Adrenal gland (tissue), 9 donors: ENCODE measurements at regions not wholly inside any gene's neighbourhood (a gene's known extent, or its start where the extent isn't known, plus 50 kb on each side); places are given as distances from the start of the nearest gene placed in this dataset.
A peak's percentile ranks its signal among the peaks of the same experiment; 100 is the strongest.

ENCODE experiments used
- DNase-seq, 7 donors: peaks; one replicate each; pipeline ENCODE4 v3.0.0-alpha.2; 2019 to 2020
- H3K27ac ChIP-seq, 5 donors: fragments of 200-600 bp; sonication (generic) in 4 of 5; 1 replicate in 3 of 5; 2 replicates in 2 of 5; pipeline versions ENCODE4 v1.5.1 to v1.8.0; 2016 to 2020; ENCODE audit warnings: mild to moderate bottlenecking in 1 of 5
- H3K27me3 ChIP-seq: fragments of 200-600 bp; 2 replicates; pipeline ENCODE4 v1.8.0; 2021
- H3K36me3 ChIP-seq, 2 donors: fragments of 200-600 bp; replicated peaks in 1 of 2; 1 replicate in 1 of 2; 2 replicates in 1 of 2; pipeline versions ENCODE4 v1.5.1 to v1.8.0; 2018 to 2022
- H3K4me1 ChIP-seq, 2 donors: fragments of 200-600 bp; replicated peaks in 1 of 2; 1 replicate in 1 of 2; 2 replicates in 1 of 2; pipeline versions ENCODE4 v1.5.1 to v1.8.0; 2018 to 2021
- H3K4me3 ChIP-seq, 4 donors: fragments of 200-600 bp; sonication (generic) in 3 of 4; one replicate each; pipeline ENCODE4 v1.5.1; 2016 to 2018
- H3K9me3 ChIP-seq, 3 donors: fragments of 200-600 bp; sonication (generic) in 1 of 3; replicated peaks in 1 of 3; 1 replicate in 2 of 3; 2 replicates in 1 of 3; pipeline versions ENCODE4 v1.5.1 to v1.8.0; 2016 to 2021
- POLR2A ChIP-seq, 2 donors: fragments of 450-650 bp; IDR thresholded peaks; one replicate each; pipeline ENCODE4 v1.6.1; 2017; ENCODE audit warnings: antibody characterized with exemption in 2 of 2, mild to moderate bottlenecking in 2 of 2, moderate library complexity in 1 of 2
- WGBS, 4 donors: extraction: QIAGEN DNeasy Blood & Tissue Kit in 2 of 4; methylation state at CpG; one replicate each; pipeline versions ENCODE4 v1.1.5 to v1.1.7; 2013 to 2017; 5-methylcytosine and 5-hydroxymethylcytosine counted together
- intact Hi-C, 2 donors: fragments of 100-400 bp; cut with DNase I; formaldehyde crosslinking; loops; one replicate each; pipeline versions ENCODE4 v1.14.1 to v1.15.0; 2022 to 2023
- small RNA-seq, 2 donors: library from RNA; depleted of rRNA; stranded (forward); fragments of <200 nt; gene quantifications; one replicate each; pipeline ENCODE3, GENCODE V24; 2016
- TF ChIP-seq, protein P1 (sequence below), 6 experiments: fragments of 450-650 bp in 4 of 6; fragments of 200-600 bp in 2 of 6; sonication (generic) in 1 of 6; IDR thresholded peaks; 1 replicate in 5 of 6; 2 replicates in 1 of 6; pipeline versions ENCODE4 v1.5.1 to v1.8.0; 2016 to 2021; ENCODE audit warnings: antibody characterized with exemption in 6 of 6, mild to moderate bottlenecking in 2 of 6, moderate library complexity in 1 of 6
- donor health status: healthy with polysubstance abuse.
- donor health status: Bipolar disorder and iron deficiency.
- donor health status: DM: yes; HTN: yes; CAD: no.
- donor health status: DM: no; HTN: no; CAD: no.
- donor health status: DM: no; HTN: no; CAD: no.

DNA sequence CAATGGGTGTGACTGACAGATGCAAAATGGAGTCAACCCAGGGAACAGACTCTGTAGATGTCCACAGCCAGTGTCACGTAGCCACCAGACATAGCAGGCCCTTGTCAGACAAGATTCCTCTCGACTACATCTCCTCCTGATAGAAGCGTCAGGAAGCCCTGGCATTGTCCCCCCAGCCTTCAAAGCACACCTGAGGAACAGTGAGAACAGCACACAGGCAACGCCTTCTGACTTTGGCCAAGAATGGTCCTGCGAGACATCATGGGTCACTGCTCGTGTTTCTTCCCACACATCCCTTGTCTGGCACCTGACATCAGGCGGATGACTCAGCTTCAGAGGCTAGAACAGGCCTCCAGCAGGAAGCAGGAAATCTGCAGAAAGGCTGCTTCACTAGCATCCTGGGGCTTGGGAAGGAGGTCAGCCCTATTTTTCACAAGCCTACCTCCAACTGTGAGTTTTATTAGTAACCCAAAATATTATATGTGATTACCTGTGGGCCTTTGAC lies 52.8 kb upstream of the GPR26 start:
- Histone ChIP-seq H3K36me3 (no peaks in the 10 kb centered on the region), H3K9me3 (no peaks in the 10 kb centered on the region), H3K4me3 (no peak overlapping the region), H3K27me3 (no peaks in the 10 kb centered on the region), H3K27ac (no peak overlapping the region), H3K4me1 (no peaks in the 10 kb centered on the region)
- intact Hi-C loops: no loop called here
- TF ChIP-seq, protein P1, sequence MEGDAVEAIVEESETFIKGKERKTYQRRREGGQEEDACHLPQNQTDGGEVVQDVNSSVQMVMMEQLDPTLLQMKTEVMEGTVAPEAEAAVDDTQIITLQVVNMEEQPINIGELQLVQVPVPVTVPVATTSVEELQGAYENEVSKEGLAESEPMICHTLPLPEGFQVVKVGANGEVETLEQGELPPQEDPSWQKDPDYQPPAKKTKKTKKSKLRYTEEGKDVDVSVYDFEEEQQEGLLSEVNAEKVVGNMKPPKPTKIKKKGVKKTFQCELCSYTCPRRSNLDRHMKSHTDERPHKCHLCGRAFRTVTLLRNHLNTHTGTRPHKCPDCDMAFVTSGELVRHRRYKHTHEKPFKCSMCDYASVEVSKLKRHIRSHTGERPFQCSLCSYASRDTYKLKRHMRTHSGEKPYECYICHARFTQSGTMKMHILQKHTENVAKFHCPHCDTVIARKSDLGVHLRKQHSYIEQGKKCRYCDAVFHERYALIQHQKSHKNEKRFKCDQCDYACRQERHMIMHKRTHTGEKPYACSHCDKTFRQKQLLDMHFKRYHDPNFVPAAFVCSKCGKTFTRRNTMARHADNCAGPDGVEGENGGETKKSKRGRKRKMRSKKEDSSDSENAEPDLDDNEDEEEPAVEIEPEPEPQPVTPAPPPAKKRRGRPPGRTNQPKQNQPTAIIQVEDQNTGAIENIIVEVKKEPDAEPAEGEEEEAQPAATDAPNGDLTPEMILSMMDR (IDR thresholded peaks at IDR 0.05): no peak
- no peak for TF ChIP-seq POLR2A (IDR thresholded peaks at IDR 0.05)
- no peak for DNase-seq
- WGBS, 4 donors: 65 to 72% (median 70%) methylated on average over 5 to 7 of the region's 7 CpGs

DNA sequence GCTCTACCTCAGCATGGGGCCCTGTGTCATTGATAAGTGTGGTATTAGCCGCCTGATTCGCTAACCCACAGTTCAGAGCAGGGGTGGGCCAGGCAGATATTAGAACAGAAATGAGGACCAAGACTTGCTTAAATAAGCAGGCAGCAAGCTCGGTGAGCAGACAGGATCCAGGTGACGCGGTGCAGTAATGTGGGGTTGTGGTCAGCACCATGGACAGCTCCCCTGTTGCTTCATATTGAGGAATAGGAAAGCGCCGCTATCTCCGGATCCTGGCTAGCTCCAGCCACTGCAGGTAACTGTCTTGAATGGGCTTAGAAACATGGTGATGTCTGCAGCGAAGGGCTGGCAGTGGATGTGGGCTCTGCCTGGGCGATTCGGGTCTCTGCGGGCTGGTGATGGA lies 51.3 kb upstream of the GPR26 start:
- DNase-seq: peak; percentile 50 to 82 (median 69)

More for the DNA sequence above, 51.3 kb upstream of the GPR26 start:
- Histone ChIP-seq H3K27me3 (no peaks in the 10 kb centered on the region), H3K4me1 (no peaks in the 10 kb centered on the region), H3K27ac (no peak overlapping the region), H3K36me3 (no peaks in the 10 kb centered on the region), H3K9me3 (no peaks in the 10 kb centered on the region), H3K4me3 (no peak overlapping the region)
- 13 to 23% (median 17%) methylated on average over 9 to 12 of the region's 12 CpGs for WGBS, 4 donors
- intact Hi-C loops: no loop called here
- TF ChIP-seq, protein P1 (IDR thresholded peaks at IDR 0.05): no peak
- TF ChIP-seq POLR2A (IDR thresholded peaks at IDR 0.05): no peak

Small RNAs in the stretch of these regions (small RNA-seq; reads per million reads assigned to genes)
- 0 reads per million in 2 donors for gene AL160290.3
